ENCODE measurements at regions not wholly inside any gene's neighbourhood (a gene's known extent, or its start where the extent isn't known, plus 50 kb on each side); places are given as distances from the start of the nearest gene placed in this dataset.

DNA sequence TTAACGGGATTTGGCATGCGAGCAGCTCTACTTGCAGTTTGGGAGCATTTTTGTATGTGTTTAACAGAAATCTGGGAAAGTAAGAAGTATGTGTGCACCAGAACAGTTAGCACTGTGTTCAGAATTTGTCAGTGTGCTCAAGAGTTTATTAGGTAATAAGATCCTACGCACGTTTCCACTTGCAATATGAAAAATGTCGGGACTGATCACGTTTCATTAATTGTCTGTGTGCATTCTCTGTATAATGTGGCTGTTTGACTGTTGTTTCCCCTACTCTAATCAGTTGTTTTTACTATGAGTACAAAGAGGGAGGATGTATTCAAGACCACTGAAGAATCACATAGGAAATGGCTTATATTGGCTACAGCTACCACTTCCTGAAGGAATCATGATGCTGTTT, 349.7 kb upstream of the POU3F2 start:
- TF ChIP-seq YY1 (IDR thresholded peaks at IDR 0.05; ENCODE audit: insufficient read depth, insufficient read length) = no peak
- TF ChIP-seq SUZ12 (IDR thresholded peaks at IDR 0.05; ENCODE audit: extremely low read depth, insufficient read depth, insufficient read length) = no peak
- no peak for TF ChIP-seq ZNF274 (IDR thresholded peaks at IDR 0.05; ENCODE audit: low read depth, low read length)
